ENCODE measurements at regions not wholly inside any gene's neighbourhood (a gene's known extent, or its start where the extent isn't known, plus 50 kb on each side); places are given as distances from the start of the nearest gene placed in this dataset.
"Not testable (repeated sequence)": the region's sequence is repeated elsewhere in the genome, so short reads cannot be mapped to it uniquely, and the experiment has no call there.

- no peak for DNase-seq
- H3K4me3 ChIP-seq = no peak overlapping the region
- no peaks in the 10 kb centered on the region for H3K4me1 ChIP-seq (ENCODE audit: insufficient read depth)
- no peaks in the 10 kb centered on the region for H3K27me3 ChIP-seq
- intact Hi-C loops (cut with DNase I) = no loop called here
- H3K27ac ChIP-seq = no peak overlapping the region
- TF ChIP-seq CTCF (IDR thresholded peaks at IDR 0.05) = no peak
- no peak for TF ChIP-seq EP300 (IDR thresholded peaks at IDR 0.05)
- TF ChIP-seq POLR2A (IDR thresholded peaks at IDR 0.05) = no peak
- no peaks in the 10 kb centered on the region for H3K9me3 ChIP-seq
- no peaks in the 10 kb centered on the region for H3K36me3 ChIP-seq
- 90 to 93% (median 91%) methylated on average over 3 of the region's 3 CpGs for WGBS, 3 donors
Observed at GRCh38 chr7:156344595-156344994, 296.0 kb upstream of the RNF32 start.

- no peak overlapping the region for H3K4me3 ChIP-seq
- no peak for TF ChIP-seq EP300 (IDR thresholded peaks at IDR 0.05)
- no peaks in the 10 kb centered on the region for H3K4me1 ChIP-seq (ENCODE audit: insufficient read depth)
- intact Hi-C loops (cut with DNase I) = no loop called here
- H3K27ac ChIP-seq = no peak overlapping the region
- no peaks in the 10 kb centered on the region for H3K9me3 ChIP-seq
- DNase-seq = no peak
- H3K36me3 ChIP-seq = no peaks in the 10 kb centered on the region
- H3K27me3 ChIP-seq = no peaks in the 10 kb centered on the region
- WGBS, 3 donors = 71 to 82% (median 81%) methylated on average over 5 of the region's 5 CpGs
Observed at GRCh38 chr7:156334636-156335035, 305.9 kb upstream of the RNF32 start.

GRCh38 chr7:156327916-156328315 lies 312.7 kb upstream of the RNF32 start:
- Histone ChIP-seq H3K27ac (no peak overlapping the region), H3K36me3 (no peaks in the 10 kb centered on the region), H3K4me3 (no peak overlapping the region), H3K9me3 (no peaks in the 10 kb centered on the region), H3K4me1 (ENCODE audit: insufficient read depth) (no peaks in the 10 kb centered on the region), H3K27me3 (no peaks in the 10 kb centered on the region)
- 20 to 39% (median 31%) methylated on average over 4 of the region's 4 CpGs for WGBS, 3 donors
- intact Hi-C loops (cut with DNase I) = no loop called here
- TF ChIP-seq EP300 (IDR thresholded peaks at IDR 0.05) = no peak
- DNase-seq = no peak

GRCh38 chr7:156327474-156327873 lies 313.1 kb upstream of the RNF32 start:
- intact Hi-C loops (cut with DNase I) = no loop called here
- Histone ChIP-seq H3K27me3 (no peaks in the 10 kb centered on the region), H3K9me3 (no peaks in the 10 kb centered on the region), H3K36me3 (no peaks in the 10 kb centered on the region), H3K4me1 (ENCODE audit: insufficient read depth) (no peaks in the 10 kb centered on the region), H3K27ac (no peak overlapping the region), H3K4me3 (no peak overlapping the region)
- 64 to 72% (median 69%) methylated on average over 2 of the region's 2 CpGs for WGBS, 3 donors
- TF ChIP-seq CTCF (IDR thresholded peaks at IDR 0.05) (no peak), POLR2A (IDR thresholded peaks at IDR 0.05) (no peak), EP300 (IDR thresholded peaks at IDR 0.05) (no peak)
- DNase-seq = no peak

- intact Hi-C loops (cut with DNase I) = no loop called here
- Histone ChIP-seq H3K4me3 (no peak overlapping the region), H3K9me3 (no peaks in the 10 kb centered on the region), H3K27ac (no peak overlapping the region), H3K4me1 (ENCODE audit: insufficient read depth) (no peaks in the 10 kb centered on the region), H3K27me3 (no peaks in the 10 kb centered on the region), H3K36me3 (no peaks in the 10 kb centered on the region)
- TF ChIP-seq POLR2A (IDR thresholded peaks at IDR 0.05) (no peak), EP300 (IDR thresholded peaks at IDR 0.05) (no peak), CTCF (IDR thresholded peaks at IDR 0.05) (no peak)
- WGBS, 3 donors = 59 to 78% (median 64%) methylated on average over 1 of the region's 1 CpG
- no peak for DNase-seq
Observed at GRCh38 chr7:156324201-156324600, 316.4 kb upstream of the RNF32 start.

- H3K27me3 ChIP-seq; H3K27ac ChIP-seq; H3K4me1 ChIP-seq (ENCODE audit: insufficient read depth); intact Hi-C loops (cut with DNase I); H3K9me3 ChIP-seq; H3K4me3 ChIP-seq; H3K36me3 ChIP-seq; DNase-seq: not testable (repeated sequence)
- 59 to 80% (median 61%) methylated on average over 1 of the region's 1 CpG for WGBS, 3 donors
Observed at GRCh38 chr7:156321430-156321829, 319.1 kb upstream of the RNF32 start.

All from ovary (tissue), 7 donors.